HuH-7.5 (cell line): ENCODE measurements at regions not wholly inside any gene's neighbourhood (a gene's known extent, or its start where the extent isn't known, plus 50 kb on each side); places are given as distances from the start of the nearest gene placed in this dataset.
"Not testable (repeated sequence)": the region's sequence is repeated elsewhere in the genome, so short reads cannot be mapped to it uniquely, and the experiment has no call there.

Experiments
- DNase-seq: peaks from one replicate; pipeline ENCODE4 v3.0.0; 2011; ENCODE audit warnings: low spot score

- no peak for DNase-seq
Observed at GRCh38 chr13:103634066-103634465, 567.8 kb upstream of the SLC10A2 start.

GRCh38 chr13:103625194-103625593, 559.0 kb upstream of the SLC10A2 start:
- no peak for DNase-seq

GRCh38 chr13:103618151-103618550, 551.9 kb upstream of the SLC10A2 start:
- DNase-seq, result no peak

- DNase-seq, result no peak
Observed at GRCh38 chr13:103615771-103616170, 549.6 kb upstream of the SLC10A2 start.

- DNase-seq, result no peak
Observed at GRCh38 chr13:103614761-103615160, 548.5 kb upstream of the SLC10A2 start.

GRCh38 chr13:103607995-103608394, 541.8 kb upstream of the SLC10A2 start:
- no peak for DNase-seq

- no peak for DNase-seq
Observed at GRCh38 chr13:103605546-103606326, 539.5 kb upstream of the SLC10A2 start.

GRCh38 chr13:103599870-103600269, 533.7 kb upstream of the SLC10A2 start:
- not testable (repeated sequence) for DNase-seq

GRCh38 chr13:103598671-103599070, 532.5 kb upstream of the SLC10A2 start:
- DNase-seq, result no peak

GRCh38 chr13:103573446-103573845, 507.2 kb upstream of the SLC10A2 start:
- DNase-seq, result no peak

GRCh38 chr13:103568314-103568713, 502.1 kb upstream of the SLC10A2 start:
- no peak for DNase-seq

GRCh38 chr13:103557878-103558277, 491.7 kb upstream of the SLC10A2 start:
- peak; percentile 4 for DNase-seq

GRCh38 chr13:103556681-103557080, 490.5 kb upstream of the SLC10A2 start:
- DNase-seq, result no peak

GRCh38 chr13:103547914-103548313, 481.7 kb upstream of the SLC10A2 start:
- DNase-seq, result no peak

- DNase-seq, result no peak
Observed at GRCh38 chr13:103546271-103546670, 480.1 kb upstream of the SLC10A2 start.

- no peak for DNase-seq
Observed at GRCh38 chr13:103542648-103543047, 476.4 kb upstream of the SLC10A2 start.

GRCh38 chr13:103540382-103540765, 474.2 kb upstream of the SLC10A2 start:
- DNase-seq, result no peak

GRCh38 chr13:103539721-103540381, 473.6 kb upstream of the SLC10A2 start:
- no peak for DNase-seq

GRCh38 chr13:103539265-103539664, 473.0 kb upstream of the SLC10A2 start:
- no peak for DNase-seq

GRCh38 chr13:103537616-103538015, 471.4 kb upstream of the SLC10A2 start:
- no peak for DNase-seq

GRCh38 chr13:103531278-103531677, 465.1 kb upstream of the SLC10A2 start:
- DNase-seq, result no peak

GRCh38 chr13:103528437-103528836, 462.2 kb upstream of the SLC10A2 start:
- no peak for DNase-seq

GRCh38 chr13:103525530-103525929, 459.3 kb upstream of the SLC10A2 start:
- no peak for DNase-seq

- DNase-seq, result no peak
Observed at GRCh38 chr13:103523858-103524257, 457.6 kb upstream of the SLC10A2 start.
